Gastroesophageal sphincter (tissue), 3 donors: ENCODE measurements at regions not wholly inside any gene's neighbourhood (a gene's known extent, or its start where the extent isn't known, plus 50 kb on each side); places are given as distances from the start of the nearest gene placed in this dataset.

Experiments used
- CTCF ChIP-seq, 4 experiments: fragments of 200-600 bp in 2 of 4; fragments of 450-650 bp in 2 of 4; sonication (generic) in 1 of 4; IDR thresholded peaks; one replicate each; pipeline ENCODE4 v1.5.1; 2017 to 2019; ENCODE audit warnings: antibody characterized with exemption in 4 of 4, mild to moderate bottlenecking in 2 of 4, moderate library complexity in 2 of 4
- POLR2AphosphoS5 ChIP-seq: sonication (generic); formaldehyde crosslinking; IDR thresholded peaks from one replicate; pipeline ENCODE4 v1.6.1; 2017; ENCODE audit warnings: antibody characterized with exemption

GRCh38 chr10:113471241-113471996 is 81.4 kb upstream of the HABP2 start:
- TF ChIP-seq CTCF (IDR thresholded peaks at IDR 0.05): no peak
- TF ChIP-seq POLR2AphosphoS5: no peak
